22Rv1 (cell line): ENCODE measurements at regions not wholly inside any gene's neighbourhood (a gene's known extent, or its start where the extent isn't known, plus 50 kb on each side); places are given as distances from the start of the nearest gene placed in this dataset.

ENCODE experiments used
- ZFX ChIP-seq: fragments of 450-650 bp; IDR thresholded peaks from 2 replicates; pipeline ENCODE4 v1.6.1; 2017; ENCODE audit warnings: antibody characterized with exemption, borderline replicate concordance
- TF ChIP-seq, protein P1 (sequence below): fragments of 450-650 bp; IDR thresholded peaks from 2 replicates; pipeline ENCODE4 v1.5.1; 2017; ENCODE audit warnings: mild to moderate bottlenecking

DNA sequence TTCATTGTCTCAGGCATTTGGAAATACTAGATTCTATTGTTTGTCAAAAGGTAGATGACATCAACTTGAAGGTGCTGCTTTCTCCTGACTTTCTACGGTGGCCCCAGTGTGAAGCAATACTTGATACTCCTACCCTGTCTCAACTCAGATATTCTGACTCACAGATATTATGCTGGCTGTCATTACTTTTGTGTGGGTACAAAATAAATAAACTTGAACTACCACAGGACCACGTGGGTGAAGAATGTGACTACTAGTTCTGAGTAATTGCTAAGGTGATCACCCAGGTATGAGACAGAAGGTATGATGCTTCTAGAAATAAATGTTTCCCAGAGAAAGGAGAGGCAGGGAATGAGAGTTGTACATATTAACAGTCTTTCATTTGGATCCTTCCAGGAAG lies 275.3 kb upstream of the SPOCK3 start:
- TF ChIP-seq, protein P1, sequence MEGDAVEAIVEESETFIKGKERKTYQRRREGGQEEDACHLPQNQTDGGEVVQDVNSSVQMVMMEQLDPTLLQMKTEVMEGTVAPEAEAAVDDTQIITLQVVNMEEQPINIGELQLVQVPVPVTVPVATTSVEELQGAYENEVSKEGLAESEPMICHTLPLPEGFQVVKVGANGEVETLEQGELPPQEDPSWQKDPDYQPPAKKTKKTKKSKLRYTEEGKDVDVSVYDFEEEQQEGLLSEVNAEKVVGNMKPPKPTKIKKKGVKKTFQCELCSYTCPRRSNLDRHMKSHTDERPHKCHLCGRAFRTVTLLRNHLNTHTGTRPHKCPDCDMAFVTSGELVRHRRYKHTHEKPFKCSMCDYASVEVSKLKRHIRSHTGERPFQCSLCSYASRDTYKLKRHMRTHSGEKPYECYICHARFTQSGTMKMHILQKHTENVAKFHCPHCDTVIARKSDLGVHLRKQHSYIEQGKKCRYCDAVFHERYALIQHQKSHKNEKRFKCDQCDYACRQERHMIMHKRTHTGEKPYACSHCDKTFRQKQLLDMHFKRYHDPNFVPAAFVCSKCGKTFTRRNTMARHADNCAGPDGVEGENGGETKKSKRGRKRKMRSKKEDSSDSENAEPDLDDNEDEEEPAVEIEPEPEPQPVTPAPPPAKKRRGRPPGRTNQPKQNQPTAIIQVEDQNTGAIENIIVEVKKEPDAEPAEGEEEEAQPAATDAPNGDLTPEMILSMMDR = no peak
- no peak for TF ChIP-seq ZFX
